Skeletal muscle tissue (tissue), 3 donors: ENCODE measurements at regions not wholly inside any gene's neighbourhood (a gene's known extent, or its start where the extent isn't known, plus 50 kb on each side); places are given as distances from the start of the nearest gene placed in this dataset.

Source experiments
- H3K27ac ChIP-seq: one replicate; pipeline ENCODE4 v1.7.0; 2013; ENCODE audit warnings: mild to moderate bottlenecking, low read depth, low read length, inconsistent platforms
- H3K27me3 ChIP-seq, 3 donors: one replicate each; pipeline ENCODE4 v1.7.0; 2013; ENCODE audit warnings: low read length in 3 of 3; ENCODE audit not compliant: control insufficient read depth in 3 of 3, insufficient read depth in 3 of 3
- H3K36me3 ChIP-seq, 3 donors: one replicate each; pipeline ENCODE4 v1.7.0; 2013; ENCODE audit warnings: low read length in 3 of 3; ENCODE audit not compliant: control insufficient read depth in 3 of 3, insufficient read depth in 3 of 3
- H3K4me1 ChIP-seq, 3 donors: one replicate each; pipeline ENCODE4 v1.7.0; 2013; ENCODE audit warnings: low read length in 3 of 3, mild to moderate bottlenecking in 3 of 3; ENCODE audit not compliant: control insufficient read depth in 3 of 3, insufficient read depth in 3 of 3
- H3K4me3 ChIP-seq, 3 donors: one replicate each; pipeline ENCODE4 v1.7.0; 2013; ENCODE audit warnings: low read length in 3 of 3
- H3K9ac ChIP-seq, 3 donors: one replicate each; pipeline ENCODE4 v1.7.0; 2013; ENCODE audit warnings: low read length in 3 of 3, mild to moderate bottlenecking in 3 of 3, moderate library complexity in 2 of 3, low read depth in 1 of 3
- H3K9me3 ChIP-seq, 3 donors: one replicate each; pipeline ENCODE4 v1.7.0; 2013; ENCODE audit warnings: low read length in 3 of 3; ENCODE audit not compliant: control insufficient read depth in 3 of 3
- donor health status: Osteomylitis.

DNA sequence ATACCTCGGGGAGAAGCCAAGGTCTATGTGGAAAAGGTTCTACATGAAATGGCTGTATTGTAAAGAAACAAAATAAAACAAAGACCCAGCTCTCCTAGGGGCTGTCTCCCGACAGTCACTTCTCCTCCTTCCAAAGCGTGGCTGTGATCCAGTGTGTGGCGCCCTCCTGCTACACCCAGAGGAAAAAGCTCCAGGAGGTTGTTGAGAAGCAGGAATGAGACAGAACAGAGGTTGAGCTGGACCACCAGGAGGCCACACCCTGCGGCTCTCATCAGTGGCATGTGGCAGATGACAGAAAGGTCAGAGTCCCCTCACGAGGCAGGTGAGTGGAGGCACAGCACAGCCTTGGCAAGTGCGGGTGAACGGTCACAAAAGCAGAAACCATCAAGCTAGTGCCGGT is 236.0 kb downstream of the TBXT start:
- Histone ChIP-seq H3K27me3 (peaks cover 0 to 5% (median 0%) of the 10 kb centered on the region in 3 donors), H3K36me3 (no peaks in the 10 kb centered on the region), H3K9ac (no peak overlapping the region), H3K9me3 (peaks cover 0 to 3% (median 0%) of the 10 kb centered on the region in 3 donors), H3K4me1 (no peaks in the 10 kb centered on the region), H3K27ac (no peak overlapping the region), H3K4me3 (no peak overlapping the region)

DNA sequence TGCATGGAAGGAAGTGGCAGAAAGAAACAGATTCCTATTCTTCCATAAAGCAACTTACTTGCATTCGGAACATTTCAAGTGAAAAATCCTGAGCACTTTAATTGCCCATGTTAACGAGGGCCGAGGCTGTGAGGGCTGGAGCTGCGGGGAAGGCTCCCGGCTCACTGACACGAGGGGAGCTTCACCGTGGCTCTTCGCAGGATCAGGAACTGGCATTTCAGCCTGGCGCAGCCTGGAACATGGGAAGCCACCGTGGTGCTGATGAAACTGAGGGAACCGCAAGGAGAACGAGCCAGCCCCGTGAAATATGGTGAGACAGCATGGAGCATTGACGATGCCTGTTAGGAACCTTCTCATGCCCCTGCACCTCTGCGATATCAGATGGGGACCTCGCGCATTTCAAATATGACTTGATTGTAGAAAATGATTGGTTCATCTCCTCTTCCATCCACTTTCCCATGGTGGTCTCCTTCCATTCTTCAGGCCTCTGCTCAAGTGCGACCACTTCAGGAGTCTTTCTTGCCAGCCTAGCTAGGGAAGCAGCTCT is 236.9 kb downstream of the TBXT start:
- Histone ChIP-seq H3K4me1 (no peaks in the 10 kb centered on the region), H3K9me3 (peaks cover 0 to 3% (median 0%) of the 10 kb centered on the region in 3 donors), H3K9ac (no peak overlapping the region), H3K4me3 (no peak overlapping the region), H3K27ac (no peak overlapping the region), H3K36me3 (no peaks in the 10 kb centered on the region), H3K27me3 (peaks cover 0 to 5% (median 0%) of the 10 kb centered on the region in 3 donors)

DNA sequence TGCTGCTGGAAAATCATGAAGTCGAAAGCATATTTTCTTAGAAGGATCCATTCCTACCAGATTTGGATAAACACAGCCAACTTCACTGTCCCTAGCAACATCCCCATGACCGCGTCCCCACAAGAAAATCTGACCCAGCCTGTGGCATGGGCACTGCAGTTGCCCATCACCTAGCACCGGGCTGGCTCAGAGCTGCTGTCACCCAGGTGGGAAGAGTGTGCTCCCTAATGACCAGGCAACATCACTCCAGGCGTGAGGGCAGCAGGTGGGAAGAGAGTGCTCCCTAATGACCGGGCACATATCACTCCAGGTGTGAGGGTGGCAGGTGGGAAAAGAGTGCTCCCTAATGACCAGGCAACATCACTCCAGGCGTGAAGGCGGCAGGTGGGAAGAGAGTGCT is 238.0 kb downstream of the TBXT start:
- Histone ChIP-seq H3K27ac (no peak overlapping the region), H3K36me3 (no peaks in the 10 kb centered on the region), H3K9me3 (no peaks in the 10 kb centered on the region), H3K27me3 (peaks cover 0 to 5% (median 0%) of the 10 kb centered on the region in 3 donors), H3K4me3 (no peak overlapping the region), H3K4me1 (no peaks in the 10 kb centered on the region), H3K9ac (no peak overlapping the region)

DNA sequence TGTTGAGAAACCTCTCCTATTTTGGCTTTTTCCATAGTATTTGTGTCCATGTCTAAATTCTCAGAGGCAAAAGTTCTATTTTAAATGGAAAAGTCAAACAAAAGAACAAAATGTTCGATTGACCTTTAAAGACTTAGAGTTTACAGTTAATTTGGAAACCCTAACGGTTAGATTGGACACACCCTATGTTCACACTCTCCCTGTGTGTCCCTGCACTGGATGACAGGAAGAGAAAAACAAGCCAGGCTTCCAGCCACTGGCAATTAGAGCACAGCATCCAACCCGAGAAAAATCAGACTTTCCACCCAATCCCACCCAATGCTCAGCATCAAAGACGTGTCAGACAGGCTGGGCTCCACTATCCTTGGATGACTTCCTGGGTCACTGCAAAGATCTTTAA is 241.3 kb downstream of the TBXT start:
- no peaks in the 10 kb centered on the region for H3K27me3 ChIP-seq
- no peaks in the 10 kb centered on the region for H3K36me3 ChIP-seq
- H3K4me1 ChIP-seq = no peaks in the 10 kb centered on the region
- H3K4me3 ChIP-seq = no peak overlapping the region
- H3K9me3 ChIP-seq = no peaks in the 10 kb centered on the region
- H3K9ac ChIP-seq = no peak overlapping the region
- no peak overlapping the region for H3K27ac ChIP-seq

DNA sequence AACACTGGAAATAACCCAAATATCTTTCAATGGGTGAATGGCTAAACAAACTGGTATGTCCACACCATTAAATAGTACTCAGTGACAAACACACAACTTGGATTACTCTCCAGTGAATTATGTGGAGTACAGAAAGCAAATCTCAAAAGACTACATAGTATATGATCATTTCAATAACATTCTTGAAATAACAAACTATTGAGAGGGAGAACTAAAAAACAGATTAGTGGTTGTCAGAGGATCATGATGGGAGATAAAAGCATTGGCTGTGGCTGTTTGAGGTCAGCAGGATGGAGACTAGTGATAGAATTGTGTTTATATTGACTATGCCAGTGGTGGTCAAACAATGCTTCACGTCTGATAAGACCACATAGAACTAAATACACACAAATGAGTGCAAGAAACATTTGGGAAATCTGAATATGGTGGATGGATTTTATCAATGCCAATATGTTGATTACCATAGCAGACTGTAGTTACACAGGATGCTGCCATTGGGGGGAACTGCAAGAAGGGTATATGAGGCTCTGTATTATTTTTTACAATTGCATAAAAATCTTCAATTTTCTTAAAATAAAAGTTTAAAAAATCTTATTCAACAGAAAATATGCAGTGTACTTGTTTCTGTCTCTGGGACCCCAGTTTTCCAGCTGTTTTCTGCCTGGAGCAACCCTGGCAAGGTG is 242.0 kb downstream of the TBXT start:
- Histone ChIP-seq H3K9ac (no peak overlapping the region), H3K4me3 (no peak overlapping the region), H3K36me3 (no peaks in the 10 kb centered on the region), H3K9me3 (no peaks in the 10 kb centered on the region), H3K27ac (no peak overlapping the region), H3K27me3 (no peaks in the 10 kb centered on the region), H3K4me1 (no peaks in the 10 kb centered on the region)

DNA sequence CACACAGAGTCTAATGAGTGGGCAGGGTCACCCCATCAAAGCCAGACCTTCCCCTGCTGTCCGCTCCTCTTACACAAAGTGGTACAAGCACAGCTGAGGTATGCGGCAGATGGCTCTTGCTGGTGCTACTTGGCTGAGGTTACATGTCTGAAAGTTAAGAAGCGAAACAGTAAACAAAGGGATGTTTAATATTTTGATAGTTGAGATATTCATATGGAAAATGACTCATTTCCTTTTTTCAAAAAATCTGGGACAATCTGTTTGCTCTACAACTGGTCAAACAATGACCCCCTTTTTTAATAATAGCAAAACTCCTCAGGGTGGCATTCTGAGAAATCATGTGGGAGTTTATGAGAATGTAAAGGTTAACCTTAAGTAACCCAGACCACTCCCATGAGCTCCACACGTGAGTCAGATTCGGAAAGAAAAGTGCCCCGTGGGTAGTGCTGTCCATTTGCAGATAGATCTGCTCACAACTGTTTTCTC is 245.3 kb downstream of the TBXT start:
- no peaks in the 10 kb centered on the region for H3K36me3 ChIP-seq
- H3K9me3 ChIP-seq = no peaks in the 10 kb centered on the region
- no peaks in the 10 kb centered on the region for H3K27me3 ChIP-seq
- H3K4me1 ChIP-seq = no peaks in the 10 kb centered on the region
- no peak overlapping the region for H3K4me3 ChIP-seq
- no peak overlapping the region for H3K9ac ChIP-seq
- H3K27ac ChIP-seq = no peak overlapping the region

DNA sequence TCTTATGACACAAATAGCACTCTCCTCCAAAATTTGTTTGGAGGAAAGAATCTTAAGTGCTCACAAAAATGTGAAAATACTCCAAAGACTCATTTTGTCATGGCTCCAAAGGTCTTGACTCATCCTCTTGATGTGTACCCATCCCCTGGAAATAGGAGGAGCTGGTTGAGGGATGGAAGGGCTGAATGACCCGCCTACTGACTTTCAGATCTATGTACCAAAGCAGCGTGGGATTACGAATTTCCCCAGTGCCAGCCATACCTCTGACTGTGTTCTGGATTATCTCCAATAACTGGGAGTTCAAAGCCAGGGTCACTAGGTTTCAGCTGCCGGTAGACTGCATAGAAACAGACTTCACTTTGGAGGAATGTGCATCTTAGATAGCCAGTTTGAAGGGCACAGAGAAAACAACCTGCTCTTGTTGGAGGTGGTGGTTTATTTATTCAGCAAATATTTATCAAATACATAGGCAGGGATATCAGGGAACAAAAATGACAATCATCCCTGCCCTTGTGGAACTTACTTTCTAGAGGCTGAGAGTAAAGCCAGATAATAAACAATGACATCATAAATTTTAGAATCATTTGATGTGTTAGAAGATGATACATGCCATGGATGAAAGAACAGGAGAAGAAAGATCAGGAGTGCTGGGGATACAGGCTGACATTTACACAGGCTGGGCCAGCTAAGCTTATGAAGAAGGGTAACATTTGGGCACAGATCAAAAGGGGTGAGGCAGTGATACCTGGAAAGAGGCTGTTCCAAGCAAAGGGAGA is 246.6 kb downstream of the TBXT start:
- Histone ChIP-seq H3K27me3 (no peaks in the 10 kb centered on the region), H3K9me3 (no peaks in the 10 kb centered on the region), H3K4me3 (no peak overlapping the region), H3K36me3 (no peaks in the 10 kb centered on the region), H3K4me1 (no peaks in the 10 kb centered on the region), H3K27ac (no peak overlapping the region), H3K9ac (no peak overlapping the region)

DNA sequence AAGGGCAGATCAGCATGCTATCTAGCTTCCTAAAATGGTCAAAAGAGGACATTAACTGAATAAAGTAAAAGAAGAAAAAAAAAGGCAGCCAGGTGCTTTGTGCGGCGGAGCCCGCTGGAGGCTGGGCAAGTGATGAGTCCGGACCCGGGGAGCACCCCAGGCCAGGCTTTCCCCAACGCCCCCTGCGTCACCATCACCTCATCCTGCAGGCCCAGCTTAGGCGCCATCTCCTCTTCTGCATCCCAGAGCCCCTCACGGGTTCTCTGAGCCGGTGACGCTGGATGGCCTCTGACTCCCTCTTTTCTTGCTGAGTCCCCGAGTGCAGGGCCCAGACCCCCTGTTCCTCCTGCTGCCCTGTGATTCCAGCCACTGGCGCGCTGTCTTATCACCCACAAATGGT is 250.1 kb downstream of the TBXT start:
- H3K36me3 ChIP-seq = no peaks in the 10 kb centered on the region
- H3K9ac ChIP-seq = no peak overlapping the region
- no peak overlapping the region for H3K4me3 ChIP-seq
- no peak overlapping the region for H3K27ac ChIP-seq
- no peaks in the 10 kb centered on the region for H3K9me3 ChIP-seq
- no peaks in the 10 kb centered on the region for H3K27me3 ChIP-seq
- no peaks in the 10 kb centered on the region for H3K4me1 ChIP-seq

DNA sequence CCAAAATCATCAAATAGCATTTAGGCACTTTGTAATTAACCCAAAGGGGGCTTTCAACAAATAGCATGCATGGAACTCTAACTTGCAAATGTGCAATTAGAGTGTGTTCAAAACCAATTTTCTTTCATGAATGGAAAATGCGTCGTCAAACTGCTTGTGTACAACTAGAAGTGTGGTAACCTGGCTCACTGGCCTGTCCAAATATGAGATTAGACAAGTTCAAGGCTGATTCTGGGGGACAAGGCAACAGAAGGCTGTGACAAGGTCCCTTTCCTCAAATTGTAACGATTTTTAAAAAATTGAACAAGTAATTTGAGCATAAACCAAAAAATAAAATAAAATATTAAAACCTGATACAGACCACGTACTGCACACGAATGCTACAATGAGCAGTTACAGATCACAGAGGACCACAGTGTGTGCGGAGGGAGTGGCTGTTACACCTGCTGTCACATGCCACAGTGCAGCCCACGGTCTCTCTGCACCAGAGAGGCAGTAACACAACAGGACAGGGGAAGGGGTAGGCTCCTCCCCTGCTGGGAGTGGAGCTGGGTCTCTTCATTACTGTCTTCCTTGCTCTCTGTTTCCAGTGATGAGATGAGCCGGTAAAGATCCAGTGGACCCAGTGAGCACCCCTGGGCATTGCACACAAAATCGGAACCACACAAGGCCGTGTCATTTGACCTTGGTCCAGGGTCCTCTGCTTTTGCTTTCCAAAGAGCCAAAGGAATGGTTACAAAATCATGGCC is 252.2 kb upstream of the PDE10A start:
- H3K27ac ChIP-seq = no peak overlapping the region
- H3K36me3 ChIP-seq = no peaks in the 10 kb centered on the region
- no peaks in the 10 kb centered on the region for H3K27me3 ChIP-seq
- no peaks in the 10 kb centered on the region for H3K9me3 ChIP-seq
- no peak overlapping the region for H3K9ac ChIP-seq
- H3K4me3 ChIP-seq = no peak overlapping the region
- H3K4me1 ChIP-seq = no peaks in the 10 kb centered on the region
